GM18508 (cell line): ENCODE measurements at regions not wholly inside any gene's neighbourhood (a gene's known extent, or its start where the extent isn't known, plus 50 kb on each side); places are given as distances from the start of the nearest gene placed in this dataset.

ENCODE experiments used
- ATAC-seq: cut with Tn5 transposase; IDR thresholded peaks from one replicate; pipeline ENCODE4 v1.9.1; 2021; ENCODE audit warnings: moderate number of reproducible peaks; ENCODE audit not compliant: insufficient read depth, unreplicated experiment

DNA sequence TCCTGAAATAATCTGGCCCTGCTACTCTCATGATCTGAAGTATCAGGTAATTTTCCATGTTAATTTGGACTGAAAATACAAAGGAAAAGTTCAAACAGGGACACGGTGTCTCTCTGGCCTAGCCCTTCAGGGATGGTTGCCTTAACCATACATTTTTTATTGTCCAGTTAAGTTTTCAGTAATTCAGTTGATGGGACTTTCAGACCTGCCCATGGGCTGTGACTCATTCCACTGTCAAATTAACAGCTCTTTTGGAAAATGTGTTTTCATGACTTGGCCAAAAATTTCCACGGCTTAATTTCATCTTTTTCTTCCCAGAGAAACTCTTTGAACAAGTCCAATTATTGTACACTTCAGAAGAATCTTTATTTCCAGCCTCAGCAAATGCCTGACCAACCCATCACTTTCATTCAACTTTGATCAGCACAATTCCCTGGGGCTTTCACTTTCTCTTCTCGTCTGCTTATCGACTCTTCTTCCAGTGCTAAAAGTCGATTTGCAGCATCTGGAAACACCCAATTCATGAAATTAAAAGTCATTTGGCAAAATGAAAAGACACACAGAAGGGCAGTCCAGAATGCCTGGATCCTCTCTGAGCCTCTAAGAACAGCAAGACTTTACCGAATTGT is 293.9 kb downstream of the RAB28 start:
- ATAC-seq, result no peak

- no peak for ATAC-seq
These were observed 299.9 kb downstream of the RAB28 start for GRCh38 chr4:13184199-13184598.

GRCh38 chr4:13182133-13182532 is 302.0 kb downstream of the RAB28 start:
- no peak for ATAC-seq

GRCh38 chr4:13181681-13182080 is 302.5 kb downstream of the RAB28 start:
- no peak for ATAC-seq

GRCh38 chr4:13180701-13181100 is 303.4 kb downstream of the RAB28 start:
- no peak for ATAC-seq

DNA sequence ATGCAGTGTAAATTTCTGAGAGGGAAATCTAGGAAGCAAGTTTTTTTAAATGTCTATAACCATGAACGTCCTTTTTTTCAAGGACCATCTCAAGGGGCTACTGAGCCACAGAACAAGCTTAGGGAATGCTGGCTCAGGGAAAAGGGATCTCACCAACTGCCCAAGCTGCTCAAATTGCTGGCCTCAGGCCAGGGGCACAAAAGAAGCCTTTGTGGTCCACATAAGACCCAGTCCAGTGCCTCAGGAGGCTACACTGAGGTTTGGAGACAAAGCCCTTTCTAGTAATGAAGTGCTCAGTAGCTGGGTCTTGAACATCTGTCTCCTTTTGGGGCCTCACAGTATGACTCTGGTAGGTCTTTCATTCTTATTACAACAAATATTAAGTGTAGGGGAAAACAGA is 305.5 kb downstream of the RAB28 start:
- ATAC-seq, result no peak

DNA sequence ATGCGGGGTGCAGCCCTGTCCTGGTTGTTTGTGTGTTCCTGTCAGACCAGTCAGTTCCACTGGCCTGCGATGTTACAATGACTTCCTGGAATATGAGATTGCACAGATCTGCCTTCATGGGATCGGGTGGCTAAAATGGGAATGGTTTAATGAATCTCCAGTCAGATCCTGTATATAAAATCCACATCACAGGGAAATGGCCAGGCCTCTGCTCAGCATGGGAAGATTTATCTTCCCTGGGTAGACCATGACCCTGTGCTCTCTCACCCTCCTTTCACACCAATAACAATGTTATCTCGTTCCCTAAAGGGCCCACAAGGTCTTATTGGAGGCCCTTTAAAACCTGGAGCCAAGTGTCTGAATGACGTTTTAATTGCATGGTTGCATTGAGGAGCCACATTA is 307.4 kb downstream of the RAB28 start:
- ATAC-seq, result no peak

DNA sequence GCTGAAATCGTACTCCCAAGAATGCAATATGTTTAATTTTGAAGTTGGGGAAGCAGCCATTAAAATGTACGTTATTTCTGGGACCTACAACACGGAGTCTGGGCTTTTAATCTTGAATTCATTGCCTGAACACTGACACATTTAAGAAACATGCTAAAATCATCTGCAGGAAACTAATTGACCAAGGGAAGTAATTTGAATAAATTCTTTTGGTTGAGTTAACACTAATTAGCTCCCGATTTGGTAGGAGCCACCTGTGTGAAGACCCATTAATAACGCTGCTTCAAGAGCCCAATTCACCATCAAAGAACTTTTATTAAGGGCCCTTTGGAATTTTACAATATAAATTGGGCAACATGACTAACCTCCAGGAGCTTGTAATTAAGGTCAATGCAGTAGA is 309.2 kb downstream of the RAB28 start:
- no peak for ATAC-seq

- ATAC-seq, result no peak
These were observed 310.1 kb downstream of the RAB28 start for GRCh38 chr4:13174001-13174400.

- ATAC-seq, result no peak
These were observed 312.7 kb downstream of the RAB28 start for GRCh38 chr4:13171292-13172057.

GRCh38 chr4:13169731-13170525 is 314.2 kb downstream of the RAB28 start:
- ATAC-seq, result no peak

DNA sequence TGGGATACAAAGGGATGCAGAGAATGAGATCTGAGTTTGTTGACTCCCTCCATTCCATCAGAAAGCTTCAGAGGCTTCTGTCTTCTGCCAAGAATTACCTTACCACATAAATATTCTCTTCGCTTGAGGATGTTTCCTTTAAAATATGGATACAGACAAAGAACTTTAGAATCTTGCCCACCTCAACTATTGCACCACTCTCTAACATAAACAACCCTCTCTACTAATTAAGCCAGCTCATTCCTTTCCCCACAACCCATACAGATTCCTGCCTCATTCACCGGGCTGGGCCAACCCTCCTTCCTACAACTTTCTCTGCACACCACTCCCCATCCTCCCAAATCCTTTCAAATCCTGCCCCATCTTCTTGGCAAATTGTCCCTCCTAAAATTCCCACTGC is 315.8 kb downstream of the RAB28 start:
- ATAC-seq, result no peak

- ATAC-seq, result no peak
These were observed 317.9 kb downstream of the RAB28 start for GRCh38 chr4:13166214-13166613.

DNA sequence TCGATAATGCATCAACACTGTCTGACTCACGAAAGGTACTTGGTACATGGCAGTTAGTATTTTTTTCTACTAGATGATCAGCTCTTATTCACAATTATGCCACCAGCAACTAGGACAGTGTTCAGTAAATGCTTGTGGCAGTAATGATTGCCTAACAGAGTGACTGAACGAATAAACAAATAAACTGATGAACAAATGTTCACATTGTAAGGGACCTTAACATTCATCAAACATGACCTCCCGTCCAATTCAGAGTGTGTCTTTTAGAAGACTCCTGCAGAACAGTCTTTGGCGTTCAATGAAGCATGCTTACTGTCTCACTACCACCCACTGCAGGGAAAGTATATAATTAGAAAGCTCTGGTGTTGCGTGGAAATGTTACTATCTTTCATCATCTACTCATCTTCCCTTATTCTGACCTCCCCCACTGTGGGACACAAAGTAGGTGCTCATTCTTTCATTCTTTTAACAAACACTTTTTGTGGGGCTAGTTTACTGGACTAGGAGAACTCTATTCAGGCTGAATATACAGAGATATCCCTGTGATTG is 319.3 kb downstream of the RAB28 start:
- no peak for ATAC-seq

GRCh38 chr4:13162886-13163285 is 321.3 kb downstream of the RAB28 start:
- no peak for ATAC-seq

DNA sequence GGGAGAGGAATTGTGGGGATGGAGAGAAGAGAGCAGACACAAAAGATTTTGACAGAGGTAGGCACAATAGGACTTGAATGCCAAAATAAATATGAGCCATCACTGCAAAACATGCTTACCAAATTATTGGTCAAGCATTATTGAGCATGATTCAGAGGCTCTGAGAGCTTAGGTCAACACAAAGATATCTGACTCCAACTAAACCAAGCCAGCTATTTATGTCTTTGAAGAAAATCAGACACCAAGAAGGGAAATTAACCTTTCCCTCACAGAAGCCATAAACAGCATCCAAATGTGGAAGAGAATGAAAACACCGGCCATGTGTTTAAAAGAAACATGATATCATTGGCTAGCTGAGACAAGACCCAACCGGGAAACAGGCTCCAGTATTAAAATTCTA is 323.2 kb downstream of the RAB28 start:
- ATAC-seq, result no peak

GRCh38 chr4:13159041-13159620 is 325.0 kb downstream of the RAB28 start:
- no peak for ATAC-seq

- ATAC-seq, result no peak
These were observed 332.9 kb downstream of the RAB28 start for GRCh38 chr4:13151194-13151593.

- no peak for ATAC-seq
These were observed 340.7 kb downstream of the RAB28 start for GRCh38 chr4:13143222-13144070.

GRCh38 chr4:13142726-13143125 is 341.4 kb downstream of the RAB28 start:
- no peak for ATAC-seq
